Activated CD4-positive, CD25-positive, alpha-beta regulatory T cell treated with anti-CD3 and anti-CD28 coated beads, Interleukin-2, amount 50 U/mL, for 72 hours (primary cell): ENCODE measurements at regions not wholly inside any gene's neighbourhood (a gene's known extent, or its start where the extent isn't known, plus 50 kb on each side); places are given as distances from the start of the nearest gene placed in this dataset.

ENCODE experiments used
- DNase-seq: peaks from one replicate; pipeline ENCODE4 v3.0.0; 2021

DNA sequence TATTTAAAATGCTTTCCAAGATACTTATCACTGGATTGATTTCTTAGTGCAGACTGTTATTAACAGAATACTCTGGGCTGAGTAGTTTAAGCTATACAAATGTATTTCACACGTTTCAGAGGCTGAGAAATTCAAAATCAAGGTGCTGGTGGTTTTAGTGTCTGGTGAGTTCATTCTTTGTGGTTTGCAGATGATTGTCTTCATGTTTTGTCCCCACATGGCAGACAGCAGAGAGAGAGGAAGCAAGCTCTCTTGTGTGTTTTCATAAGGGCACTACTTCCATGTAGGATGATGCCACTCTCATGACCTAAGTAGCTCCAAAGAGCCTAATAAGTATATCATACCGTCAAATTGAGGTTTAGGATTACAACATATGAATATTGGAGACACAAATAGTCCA is 1348.9 kb upstream of the FLRT2 start:
- DNase-seq: no peak

GRCh38 chr14:84195514-84195913 is 1334.4 kb upstream of the FLRT2 start:
- no peak for DNase-seq

- no peak for DNase-seq
These were observed 1332.2 kb upstream of the FLRT2 start for GRCh38 chr14:84197704-84198103.

- no peak for DNase-seq
These were observed 1327.5 kb upstream of the FLRT2 start for GRCh38 chr14:84202486-84202885.

DNA sequence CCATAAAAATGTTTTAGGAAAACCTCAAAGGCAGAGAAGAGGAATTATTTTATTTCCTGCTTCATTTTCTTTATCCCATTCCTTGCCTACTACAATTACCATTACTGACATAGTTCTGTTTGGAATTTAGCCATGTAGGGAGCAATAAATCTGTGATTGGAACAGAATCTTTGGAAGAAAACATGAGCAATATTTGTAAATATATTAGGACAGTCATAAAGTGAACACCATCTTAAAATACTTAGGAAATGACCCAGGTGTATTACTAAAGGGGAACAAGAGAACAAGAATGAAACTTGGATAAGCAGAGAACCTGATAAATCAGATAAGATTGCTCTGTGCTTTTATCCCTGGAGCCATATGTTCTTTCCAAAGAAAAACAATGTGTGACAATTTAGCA is 1326.0 kb upstream of the FLRT2 start:
- DNase-seq: no peak

GRCh38 chr14:84208451-84208850 is 1321.5 kb upstream of the FLRT2 start:
- no peak for DNase-seq

DNA sequence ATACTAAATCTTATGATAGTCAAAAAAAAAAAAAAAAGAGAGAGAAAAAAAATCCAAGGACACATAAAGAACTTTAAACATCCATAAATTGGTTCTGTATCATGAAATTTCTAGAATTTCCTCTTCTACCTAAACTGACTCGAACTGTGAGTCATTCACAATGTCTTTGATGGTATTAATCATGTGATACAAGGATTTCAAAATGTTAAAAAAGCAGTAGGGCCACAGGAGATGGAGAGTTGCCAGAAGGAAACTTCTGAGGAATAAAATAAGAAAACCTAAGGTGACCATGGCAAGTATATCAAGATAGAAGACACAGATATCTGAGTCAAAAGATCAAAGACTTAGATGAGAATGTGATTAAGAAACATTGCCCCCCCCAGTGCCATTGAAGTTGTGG is 1320.9 kb upstream of the FLRT2 start:
- DNase-seq: no peak

- no peak for DNase-seq
These were observed 1312.9 kb upstream of the FLRT2 start for GRCh38 chr14:84217066-84217465.

DNA sequence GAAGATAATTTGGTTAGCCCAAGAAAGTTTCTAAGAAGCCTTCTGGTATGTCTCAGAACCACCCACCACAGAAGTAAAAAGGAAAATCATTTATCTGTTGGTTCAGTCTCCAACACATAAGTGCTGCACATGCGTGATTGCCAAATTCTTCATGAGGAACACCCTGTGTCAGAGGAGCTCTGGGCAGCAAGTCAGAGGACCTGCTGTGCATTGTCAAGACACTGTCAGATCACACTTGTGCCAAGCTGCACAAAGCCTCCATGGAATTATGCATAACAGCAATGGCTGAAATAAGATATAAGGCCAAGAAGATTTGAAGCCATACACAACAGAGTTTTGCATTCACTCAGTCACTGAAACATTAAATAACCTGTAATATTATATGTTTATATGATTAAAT is 1304.7 kb upstream of the FLRT2 start:
- no peak for DNase-seq

GRCh38 chr14:84228702-84229101 is 1301.2 kb upstream of the FLRT2 start:
- DNase-seq: no peak

DNA sequence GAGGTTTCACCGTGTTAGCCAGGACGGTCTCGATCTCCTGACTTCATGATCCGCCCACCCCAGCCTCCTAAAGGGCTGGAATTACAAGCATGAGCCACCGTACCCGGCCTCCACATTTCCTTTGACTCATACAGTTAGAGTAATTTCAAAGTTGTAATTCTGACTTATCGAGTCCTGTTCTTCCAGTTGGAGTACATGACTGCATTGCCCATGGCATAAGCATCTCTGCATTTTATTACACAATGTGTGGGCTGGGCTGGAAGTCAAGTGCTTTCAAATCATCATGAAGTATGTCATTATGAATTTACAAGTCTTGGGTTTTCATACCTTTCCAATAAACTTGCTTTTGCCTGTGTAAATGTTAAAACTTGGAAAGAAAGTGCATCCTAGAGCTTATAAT is 1295.7 kb upstream of the FLRT2 start:
- DNase-seq: no peak

DNA sequence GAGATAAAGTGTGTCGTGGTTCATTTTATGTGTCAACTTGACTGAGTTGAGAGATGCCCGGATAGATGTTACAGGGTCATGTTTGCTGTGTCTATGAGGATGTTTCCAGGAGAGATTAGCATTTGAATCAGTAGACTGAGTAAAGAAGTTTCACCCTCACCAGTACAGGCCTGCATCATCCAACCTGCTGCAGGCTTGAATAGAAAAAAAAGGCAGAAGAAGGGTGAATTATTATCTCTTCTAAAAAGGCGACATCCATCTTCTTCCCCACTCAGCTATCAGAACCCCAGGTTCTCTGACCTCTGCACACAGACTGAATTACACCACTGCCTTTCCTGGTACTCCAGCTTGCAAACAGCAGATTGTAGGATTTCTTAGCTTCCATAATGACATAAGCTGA is 1293.7 kb upstream of the FLRT2 start:
- no peak for DNase-seq

DNA sequence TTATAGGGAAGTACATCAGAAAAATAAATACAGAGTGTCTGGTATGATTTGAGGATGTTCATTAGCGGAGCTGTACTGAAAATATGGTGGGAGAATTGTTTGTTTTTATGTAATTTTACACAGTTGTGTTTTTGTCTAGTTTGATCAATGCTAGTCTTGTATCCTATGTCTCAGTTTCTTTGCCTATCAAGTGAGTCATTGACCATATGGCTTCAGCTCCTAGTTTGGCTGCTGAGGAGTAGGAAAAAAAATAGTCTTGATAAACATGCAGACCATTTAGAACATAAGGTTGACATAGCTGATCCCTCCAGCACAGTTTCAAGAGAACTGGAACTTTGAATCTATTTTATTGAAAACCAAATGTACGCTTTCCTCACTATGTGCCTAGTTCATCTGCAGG is 1292.1 kb upstream of the FLRT2 start:
- no peak for DNase-seq

DNA sequence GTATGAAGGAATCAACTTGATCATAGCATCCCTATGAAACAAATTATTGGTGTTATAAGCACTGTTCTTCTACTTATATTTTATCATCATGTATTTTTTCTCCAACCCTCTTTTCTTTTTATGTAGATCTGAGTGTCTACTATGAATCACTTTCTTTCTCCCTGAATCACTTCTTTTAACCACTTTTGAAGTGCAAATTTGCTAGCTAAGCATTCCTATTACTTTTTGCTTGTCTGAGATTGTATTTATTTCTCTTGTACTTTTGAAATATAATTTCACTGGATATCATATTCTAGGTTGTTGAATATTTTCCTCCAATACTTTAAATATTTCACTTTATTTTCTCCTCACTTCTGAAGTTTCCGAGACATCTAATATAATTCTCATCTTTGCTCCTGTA is 1282.3 kb upstream of the FLRT2 start:
- DNase-seq: no peak

GRCh38 chr14:84250893-84251292 is 1279.1 kb upstream of the FLRT2 start:
- DNase-seq: no peak

DNA sequence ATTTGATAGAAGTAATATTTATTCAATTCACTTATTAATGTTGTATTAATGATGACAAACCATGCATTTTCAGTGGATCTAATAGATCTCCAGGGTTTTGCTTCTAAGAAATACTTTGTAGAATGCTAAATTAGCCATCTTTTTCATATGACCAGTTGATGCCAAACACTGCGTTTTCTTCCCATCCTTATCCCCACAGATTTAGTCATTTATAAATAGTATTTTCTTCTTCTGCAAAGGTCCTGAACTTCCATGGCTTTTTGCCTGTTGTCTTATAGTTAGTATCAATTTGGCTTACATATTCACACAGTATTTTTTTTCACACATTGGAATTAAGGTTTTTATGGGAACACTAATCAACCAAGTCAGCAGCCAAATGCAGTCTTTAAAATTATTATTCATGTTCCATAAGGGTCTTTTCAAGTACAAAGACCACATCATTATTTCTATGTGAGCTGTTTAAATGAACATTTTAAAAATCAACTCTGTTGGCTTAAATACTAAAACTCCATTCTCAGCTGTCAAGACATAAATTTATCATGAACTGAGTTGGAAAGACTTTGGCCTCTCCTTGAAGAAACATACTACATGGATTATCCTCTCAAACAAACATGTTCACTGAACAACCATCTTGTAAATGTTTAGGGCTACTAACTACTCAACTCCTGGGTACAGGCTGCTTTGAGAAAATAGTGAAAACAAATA is 1278.4 kb upstream of the FLRT2 start:
- no peak for DNase-seq

- no peak for DNase-seq
These were observed 1277.2 kb upstream of the FLRT2 start for GRCh38 chr14:84252706-84253105.

DNA sequence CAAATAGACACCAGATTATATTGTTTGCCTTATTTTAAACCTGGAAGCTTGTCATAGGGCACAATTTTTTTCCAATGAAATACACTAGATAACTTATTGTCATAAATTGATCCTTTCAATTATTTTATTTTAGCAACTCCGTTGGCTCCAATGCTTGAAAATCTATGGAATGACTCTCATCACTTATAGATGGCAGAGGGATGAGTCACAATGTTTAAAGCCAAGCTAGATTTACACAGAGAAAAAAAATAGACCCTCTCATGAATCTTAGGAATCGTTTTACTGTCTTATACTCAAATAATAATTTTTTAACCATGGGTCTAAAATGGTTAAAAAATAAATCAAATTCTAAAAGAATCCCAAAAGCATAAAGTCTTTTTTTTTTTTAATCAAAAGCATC is 1276.6 kb upstream of the FLRT2 start:
- DNase-seq: no peak

- no peak for DNase-seq
These were observed 1275.7 kb upstream of the FLRT2 start for GRCh38 chr14:84254290-84254689.

DNA sequence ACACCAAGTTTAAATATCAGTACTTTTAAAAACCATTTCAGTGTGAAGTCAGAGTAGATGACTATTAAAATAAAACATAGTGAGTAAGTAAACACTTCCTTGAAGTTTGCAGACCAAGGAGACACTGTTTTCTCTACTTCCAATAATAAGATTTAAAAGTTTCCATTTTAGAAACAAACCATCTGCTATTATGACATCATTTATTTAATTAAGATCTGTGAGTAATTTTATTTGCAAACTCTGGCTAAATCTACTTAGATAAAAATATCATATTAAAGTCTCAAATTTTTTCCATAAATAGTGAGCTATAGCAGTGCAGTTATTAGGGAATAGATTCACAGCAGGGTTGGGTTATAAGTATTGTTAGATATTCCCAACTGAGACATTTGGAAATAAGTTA is 1267.0 kb upstream of the FLRT2 start:
- DNase-seq: no peak

DNA sequence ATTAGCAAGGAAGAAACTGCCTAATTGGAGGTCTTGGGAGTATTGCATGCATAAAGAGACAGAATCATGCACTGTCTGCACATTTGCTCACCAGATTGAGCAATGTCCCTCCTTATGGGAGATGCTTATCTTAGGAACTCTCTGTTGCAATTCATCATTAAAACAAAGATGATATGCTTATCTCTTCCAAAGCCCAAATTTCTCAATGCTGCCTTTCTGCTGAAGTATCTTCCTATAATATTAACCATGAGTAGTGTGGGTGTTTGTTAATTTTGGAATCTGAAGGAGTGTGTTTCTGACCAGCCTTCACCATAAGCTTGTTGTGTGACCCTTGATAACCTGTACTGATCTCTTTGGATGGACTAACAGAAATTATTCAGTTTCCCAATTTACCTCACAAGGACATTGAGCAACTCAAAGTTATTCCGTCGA is 1257.6 kb upstream of the FLRT2 start:
- DNase-seq: no peak

- DNase-seq: no peak
These were observed 1256.8 kb upstream of the FLRT2 start for GRCh38 chr14:84273181-84273580.

DNA sequence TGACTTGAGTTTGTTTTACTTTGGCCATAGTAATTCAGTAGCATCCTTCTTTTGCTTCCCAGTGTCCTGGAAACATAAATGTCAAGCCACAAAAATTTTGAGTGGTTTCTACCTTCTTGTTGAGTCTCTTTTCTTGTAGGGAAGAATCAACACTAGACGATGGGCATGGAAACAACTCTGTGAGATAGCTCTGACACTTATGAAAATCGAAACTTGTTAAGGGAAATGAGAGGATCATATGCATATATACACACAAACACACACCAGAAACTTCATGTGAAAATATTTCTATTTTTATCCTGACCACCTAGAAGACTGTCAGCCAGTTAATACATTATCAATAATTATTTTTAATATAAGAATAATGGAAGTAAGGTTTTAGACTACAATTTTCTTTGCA is 1247.3 kb upstream of the FLRT2 start:
- DNase-seq: no peak

GRCh38 chr14:84288781-84289180 is 1241.2 kb upstream of the FLRT2 start:
- no peak for DNase-seq

- DNase-seq: no peak
These were observed 1231.2 kb upstream of the FLRT2 start for GRCh38 chr14:84298663-84299195.
